ENCODE measurements at regions not wholly inside any gene's neighbourhood (a gene's known extent, or its start where the extent isn't known, plus 50 kb on each side); places are given as distances from the start of the nearest gene placed in this dataset.

GRCh38 chr13:22538400-22538799 lies 642.4 kb upstream of the SGCG start:
- H3K36me3 ChIP-seq, result no peaks in the 10 kb centered on the region
- H3K27me3 ChIP-seq, result no peaks in the 10 kb centered on the region
- no peak for DNase-seq
- 66 to 68% methylated on average over 5 of the region's 5 CpGs for WGBS, 2 donors
- intact Hi-C loops (cut with DNase I), result no loop called here
- no peaks in the 10 kb centered on the region for H3K9me3 ChIP-seq
- H3K4me3 ChIP-seq, result no peak overlapping the region
- no peaks in the 10 kb centered on the region for H3K4me1 ChIP-seq
- no peak for ATAC-seq
- no peak overlapping the region for H3K27ac ChIP-seq
- FAIRE-seq, result no peak
- no peak for TF ChIP-seq CTCF (IDR thresholded peaks at IDR 0.05)

- H3K27ac ChIP-seq, result no peak overlapping the region
- H3K4me1 ChIP-seq, result no peaks in the 10 kb centered on the region
- no peak overlapping the region for H3K4me3 ChIP-seq
- H3K27me3 ChIP-seq, result no peaks in the 10 kb centered on the region
- H3K36me3 ChIP-seq, result no peaks in the 10 kb centered on the region
- TF ChIP-seq CTCF (IDR thresholded peaks at IDR 0.05), result no peak
- FAIRE-seq (no peak), DNase-seq (no peak), ATAC-seq (no peak)
- intact Hi-C loops (cut with DNase I), result no loop called here
- whole genome bisulfite sequencing, 2 donors, result 70 to 73% methylated on average over 2 of the region's 2 CpGs
- no peaks in the 10 kb centered on the region for H3K9me3 ChIP-seq
These were observed 631.7 kb upstream of the SGCG start for GRCh38 chr13:22549126-22549525.

GRCh38 chr13:22561581-22561980 lies 619.2 kb upstream of the SGCG start:
- ATAC-seq (no peak), FAIRE-seq (no peak), DNase-seq (no peak)
- no peaks in the 10 kb centered on the region for H3K9me3 ChIP-seq
- intact Hi-C loops (cut with DNase I), result no loop called here
- no peak for TF ChIP-seq CTCF (IDR thresholded peaks at IDR 0.05)
- no peak overlapping the region for H3K4me3 ChIP-seq
- no peaks in the 10 kb centered on the region for H3K36me3 ChIP-seq
- H3K27me3 ChIP-seq, result no peaks in the 10 kb centered on the region
- H3K4me1 ChIP-seq, result no peaks in the 10 kb centered on the region
- no peak overlapping the region for H3K27ac ChIP-seq

GRCh38 chr13:22562116-22562515 lies 618.7 kb upstream of the SGCG start:
- H3K27me3 ChIP-seq, result no peaks in the 10 kb centered on the region
- WGBS, 2 donors, result 78 to 90% methylated on average over 1 of the region's 1 CpG
- intact Hi-C loops (cut with DNase I), result no loop called here
- H3K36me3 ChIP-seq, result no peaks in the 10 kb centered on the region
- FAIRE-seq, result no peak
- ATAC-seq, result no peak
- TF ChIP-seq CTCF (IDR thresholded peaks at IDR 0.05), result no peak
- DNase-seq, result no peak
- H3K9me3 ChIP-seq, result no peaks in the 10 kb centered on the region
- no peak overlapping the region for H3K27ac ChIP-seq
- no peaks in the 10 kb centered on the region for H3K4me1 ChIP-seq
- no peak overlapping the region for H3K4me3 ChIP-seq

- no peaks in the 10 kb centered on the region for H3K27me3 ChIP-seq
- DNase-seq, result no peak
These were observed 617.5 kb upstream of the SGCG start for GRCh38 chr13:22563272-22563671.

More at GRCh38 chr13:22563272-22563671, 617.5 kb upstream of the SGCG start:
- Histone ChIP-seq H3K9me3 (no peaks in the 10 kb centered on the region), H3K36me3 (no peaks in the 10 kb centered on the region), H3K4me1 (no peaks in the 10 kb centered on the region), H3K27ac (no peak overlapping the region), H3K4me3 (no peak overlapping the region)
- no peak for TF ChIP-seq CTCF (IDR thresholded peaks at IDR 0.05)
- intact Hi-C loops (cut with DNase I), result no loop called here
- ATAC-seq (no peak), FAIRE-seq (peak; percentile 45)
